ENCODE measurements at regions not wholly inside any gene's neighbourhood (a gene's known extent, or its start where the extent isn't known, plus 50 kb on each side); places are given as distances from the start of the nearest gene placed in this dataset.

GRCh38 chr10:128326251-128326650, 200.0 kb upstream of the MKI67 start:
- no peak for TF ChIP-seq CTCF (IDR thresholded peaks at IDR 0.05)
- no peak for TF ChIP-seq POLR2A (IDR thresholded peaks at IDR 0.05)
- no peak for TF ChIP-seq EP300 (IDR thresholded peaks at IDR 0.05)

All from ovary (tissue), 3 donors.